ENCODE measurements at regions not wholly inside any gene's neighbourhood (a gene's known extent, or its start where the extent isn't known, plus 50 kb on each side); places are given as distances from the start of the nearest gene placed in this dataset.
"Not testable (repeated sequence)": the region's sequence is repeated elsewhere in the genome, so short reads cannot be mapped to it uniquely, and the experiment has no call there.

GRCh38 chr14:34381304-34381703 is 80.7 kb downstream of the SPTSSA start:
- not testable (repeated sequence) for DNase-seq (ENCODE audit: low spot score)

GRCh38 chr14:34380471-34380845 is 81.6 kb downstream of the SPTSSA start:
- no peak for DNase-seq (ENCODE audit: low spot score)

DNA sequence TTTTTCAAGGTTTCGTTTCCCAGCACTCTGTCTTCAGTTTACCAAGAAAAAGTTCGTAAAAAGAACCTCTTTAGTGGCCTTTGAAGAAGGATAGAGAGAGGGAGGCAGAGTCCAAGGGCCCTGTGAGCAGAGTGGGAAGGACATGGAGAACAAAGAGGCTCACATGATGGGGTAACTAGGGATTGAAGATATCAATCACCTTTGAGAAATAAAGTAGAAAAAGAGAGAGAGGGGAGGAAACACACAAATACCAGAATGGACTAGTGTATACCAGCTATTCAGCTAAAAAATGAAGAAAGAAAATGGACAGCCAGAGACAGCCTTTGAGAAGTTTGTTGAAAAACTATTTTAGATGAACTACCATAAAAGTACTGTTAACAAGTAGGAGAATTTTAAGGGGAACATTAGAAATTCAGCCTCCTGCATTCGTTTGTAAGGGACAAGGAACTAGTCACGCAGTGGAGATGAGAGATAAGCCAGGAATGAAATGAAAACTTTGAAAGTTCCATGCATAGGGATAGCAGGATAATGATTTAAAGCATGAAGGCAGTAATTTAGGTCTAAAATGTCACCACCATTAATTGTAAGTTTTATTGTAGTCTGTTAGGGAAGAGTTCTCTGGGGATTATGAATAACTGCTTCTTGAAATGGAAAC is 82.1 kb downstream of the SPTSSA start:
- no peak for DNase-seq (ENCODE audit: low spot score)

GRCh38 chr14:34376649-34377267 is 85.3 kb downstream of the SPTSSA start:
- no peak for DNase-seq (ENCODE audit: low spot score)

- no peak for DNase-seq (ENCODE audit: low spot score)
Measured at GRCh38 chr14:34374998-34375740, 86.9 kb downstream of the SPTSSA start.

DNA sequence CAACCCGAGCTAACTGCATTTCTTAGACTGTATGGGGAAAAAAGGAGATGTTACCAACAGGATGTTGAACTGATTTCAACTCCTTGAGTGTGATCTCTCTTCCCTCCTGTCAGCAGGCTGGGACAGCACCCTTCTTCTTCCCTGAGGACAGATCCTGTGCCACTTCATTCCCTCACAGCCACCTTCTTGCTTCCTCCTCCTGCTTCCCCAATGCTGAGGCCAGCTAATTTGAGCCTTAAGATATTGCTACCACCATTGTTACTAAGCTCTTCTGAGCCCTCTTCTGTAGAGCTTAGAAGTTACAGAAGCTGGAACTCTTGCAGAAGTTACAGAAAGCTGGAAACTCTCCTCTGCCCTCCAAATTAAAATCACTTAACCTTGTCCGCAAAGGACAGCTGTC is 88.8 kb downstream of the SPTSSA start:
- DNase-seq (ENCODE audit: low spot score) = no peak

DNA sequence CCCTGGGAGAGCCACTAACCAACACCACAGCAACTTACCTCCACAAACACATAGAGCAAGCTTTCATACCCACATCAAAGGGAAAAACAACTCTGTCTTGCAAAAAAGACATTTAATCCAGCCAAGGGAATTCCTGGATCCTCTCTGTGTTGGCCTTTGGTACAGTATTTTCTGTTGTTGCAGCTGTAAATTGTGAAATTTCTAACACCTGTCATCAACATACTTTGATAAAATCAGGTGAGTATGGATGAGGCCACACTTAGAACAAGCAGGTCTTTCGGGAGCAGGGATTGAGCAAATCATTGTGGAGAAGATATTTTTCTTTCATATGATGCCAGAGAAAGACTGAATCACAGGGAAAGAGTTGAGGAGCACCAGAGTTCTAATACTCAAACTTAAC is 89.3 kb downstream of the SPTSSA start:
- no peak for DNase-seq (ENCODE audit: low spot score)

GRCh38 chr14:34369648-34370030 is 92.4 kb downstream of the SPTSSA start:
- DNase-seq (ENCODE audit: low spot score) = no peak

- DNase-seq (ENCODE audit: low spot score) = no peak
Measured at GRCh38 chr14:34368971-34369647, 92.9 kb downstream of the SPTSSA start.

GRCh38 chr14:34368115-34368970 is 93.7 kb downstream of the SPTSSA start:
- DNase-seq (ENCODE audit: low spot score) = no peak

- DNase-seq (ENCODE audit: low spot score) = no peak
Measured at GRCh38 chr14:34365309-34365915, 96.6 kb downstream of the SPTSSA start.

- DNase-seq (ENCODE audit: low spot score) = no peak
Measured at GRCh38 chr14:34364201-34364600, 97.8 kb downstream of the SPTSSA start.

GRCh38 chr14:34363733-34364134 is 98.3 kb downstream of the SPTSSA start:
- DNase-seq (ENCODE audit: low spot score) = no peak

DNA sequence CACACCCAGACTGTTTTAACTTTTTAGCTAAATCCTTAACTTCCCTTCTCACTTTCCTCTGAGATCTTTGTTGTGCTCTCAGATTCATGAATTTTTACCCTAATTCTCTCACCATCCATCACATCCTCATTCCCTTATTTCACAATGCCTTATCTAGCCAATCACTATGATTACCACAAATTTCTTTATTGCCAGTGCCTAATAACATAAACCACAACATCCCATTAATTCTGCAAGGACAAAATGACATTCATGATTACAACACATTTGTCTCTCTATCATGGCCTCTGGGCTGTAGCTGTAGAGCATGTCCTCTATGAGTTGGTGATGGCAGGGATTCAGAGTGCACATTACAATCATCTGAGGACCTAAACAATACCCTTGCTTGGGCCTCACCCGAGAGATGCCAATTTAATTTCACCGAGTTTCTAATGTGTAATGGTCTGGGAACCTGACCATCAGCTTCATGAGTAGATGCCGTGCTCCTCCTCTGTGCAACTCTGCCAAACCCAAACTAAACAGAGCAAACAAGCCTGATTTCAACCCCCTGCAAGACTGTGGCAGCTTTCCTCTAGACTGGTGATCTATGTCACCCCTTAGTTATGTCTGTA is 99.3 kb downstream of the SPTSSA start:
- no peak for DNase-seq (ENCODE audit: low spot score)

GRCh38 chr14:34361504-34362011 is 100.5 kb downstream of the SPTSSA start:
- no peak for DNase-seq (ENCODE audit: low spot score)

- no peak for DNase-seq (ENCODE audit: low spot score)
Measured at GRCh38 chr14:34359420-34360117, 102.5 kb downstream of the SPTSSA start.

- no peak for DNase-seq (ENCODE audit: low spot score)
Measured at GRCh38 chr14:34356264-34356654, 105.8 kb downstream of the SPTSSA start.

DNA sequence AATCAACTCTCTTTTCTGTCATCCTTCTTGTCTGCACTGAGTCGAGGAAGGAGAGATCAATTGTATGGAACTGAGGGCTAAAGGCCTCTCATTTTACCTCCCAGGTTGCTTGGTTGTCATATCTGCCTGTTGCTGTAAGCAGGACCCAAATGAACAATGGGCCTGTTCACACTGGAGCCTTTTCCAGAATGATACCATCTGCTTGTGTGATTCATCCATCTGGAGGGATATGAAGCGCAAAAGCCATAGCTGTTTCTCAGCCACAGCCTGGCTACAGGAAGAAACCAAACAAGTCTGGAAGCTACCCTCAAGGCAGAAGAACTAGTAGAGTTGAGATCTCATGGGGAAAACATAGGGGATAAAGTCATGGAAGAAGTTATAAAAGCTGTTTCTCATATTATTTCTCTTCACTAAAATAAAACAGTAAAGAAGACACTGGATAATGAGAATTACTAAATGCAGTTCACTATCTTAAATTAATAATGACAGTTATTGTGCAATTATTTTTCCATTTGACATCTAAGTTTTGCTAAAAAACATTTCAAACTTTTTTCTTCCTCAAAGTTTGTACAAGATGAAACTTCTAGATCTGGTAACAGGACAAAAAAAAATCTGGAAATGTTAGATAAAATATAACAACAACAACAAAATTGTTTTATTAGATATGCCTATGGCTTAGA is 106.3 kb downstream of the SPTSSA start:
- no peak for DNase-seq (ENCODE audit: low spot score)

DNA sequence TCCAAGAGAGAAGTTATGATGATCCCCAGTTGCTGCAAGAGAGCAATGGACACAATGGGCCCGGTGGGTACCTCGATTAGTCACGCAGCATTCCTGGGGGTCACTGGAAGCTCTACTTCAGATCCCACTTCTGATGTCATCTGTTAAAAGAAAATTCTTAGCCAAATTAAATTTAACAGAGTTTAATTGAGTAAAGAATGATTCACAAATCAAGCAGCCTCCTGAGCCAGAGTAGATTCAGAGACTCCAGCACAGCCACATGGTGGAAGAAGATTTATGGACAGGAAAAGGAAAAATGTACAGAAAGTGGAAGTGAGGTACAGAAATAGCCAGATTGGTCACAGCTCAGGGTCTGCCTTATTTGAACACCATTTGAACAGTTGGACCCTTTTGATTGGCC is 107.5 kb downstream of the SPTSSA start:
- DNase-seq (ENCODE audit: low spot score) = no peak

DNA sequence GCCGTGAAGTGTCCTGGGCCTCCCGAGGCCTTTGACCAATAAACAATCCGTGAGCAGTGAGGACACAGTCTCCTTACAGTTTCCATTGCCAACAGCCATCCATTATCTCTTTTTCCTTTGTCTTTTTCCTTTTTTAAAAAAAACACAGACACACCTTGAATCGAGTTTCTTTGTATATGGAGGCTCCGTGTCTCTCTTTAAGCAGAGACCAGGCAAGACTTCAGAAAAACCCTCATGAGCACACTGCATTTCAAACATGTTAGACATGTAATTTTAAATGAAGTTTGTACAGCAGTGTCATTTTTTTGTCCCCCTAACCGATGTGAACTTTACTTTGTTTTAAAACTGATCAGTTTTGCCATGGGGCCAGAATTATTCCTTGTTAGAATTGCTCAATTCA is 111.1 kb downstream of the SPTSSA start:
- no peak for DNase-seq (ENCODE audit: low spot score)

Measured in CD4-positive, alpha-beta T cell treated with Interleukin-15 for 4 hours (primary cell).